ENCODE measurements at regions not wholly inside any gene's neighbourhood (a gene's known extent, or its start where the extent isn't known, plus 50 kb on each side); places are given as distances from the start of the nearest gene placed in this dataset.

DNA sequence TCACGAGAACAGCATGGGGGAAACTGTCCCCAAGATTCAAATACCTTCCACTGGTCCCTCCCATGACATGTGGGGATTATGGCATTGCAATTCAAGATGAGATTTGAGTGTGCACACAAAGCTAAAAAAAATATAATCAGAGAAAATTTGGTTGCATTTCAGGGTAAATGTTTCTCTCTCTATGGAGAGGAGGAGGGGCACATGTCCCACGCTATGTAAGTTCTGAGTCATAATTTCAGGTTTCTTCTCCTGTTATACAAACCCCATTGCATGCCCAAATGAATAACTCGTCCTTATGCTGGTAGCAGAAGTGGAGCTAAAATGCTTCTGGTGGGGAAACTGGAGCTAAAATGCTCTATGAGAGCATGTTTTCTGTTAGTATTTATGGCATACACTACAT lies 209.7 kb upstream of the DCBLD2 start:
- no peak overlapping the region for H3K4me3 ChIP-seq (ENCODE audit: low read length in 2 of 2)
- H4K8ac ChIP-seq (ENCODE audit: low read depth, low read length): no peak overlapping the region
- no peaks in the 10 kb centered on the region for H3K4me1 ChIP-seq (ENCODE audit: control insufficient read depth in 2 of 2, insufficient read depth in 1 of 2, low read depth in 1 of 2, low read length in 2 of 2)
- no peak overlapping the region for H3K4ac ChIP-seq (ENCODE audit: low read length)
- H2BK5ac ChIP-seq (ENCODE audit: low read length): no peak overlapping the region
- no peak overlapping the region for H3K18ac ChIP-seq (ENCODE audit: low read length)
- H3K27ac ChIP-seq (replicated peaks; ENCODE audit: low read length): no peak overlapping the region
- H3K4me2 ChIP-seq (ENCODE audit: insufficient read depth, low read length, poor library complexity, severe bottlenecking): no peak overlapping the region
- no peak overlapping the region for H4K91ac ChIP-seq (ENCODE audit: low read depth, low read length, poor library complexity)
- H3K79me1 ChIP-seq (ENCODE audit: low read depth, low read length): no peaks in the 10 kb centered on the region
- H3K36me3 ChIP-seq (replicated peaks in 1 of 2; ENCODE audit: control insufficient read depth in 2 of 2, insufficient read depth in 2 of 2, low read length in 2 of 2): no peaks in the 10 kb centered on the region
- no peak for DNase-seq (ENCODE audit: low spot score)
- H2AK5ac ChIP-seq (ENCODE audit: low read depth, low read length): no peak overlapping the region
- peaks cover 0 to 2% of the 10 kb centered on the region in 2 donors for H3K9me3 ChIP-seq (replicated peaks in 1 of 2; ENCODE audit: control insufficient read depth in 2 of 2, insufficient read depth in 1 of 2, low read depth in 1 of 2, low read length in 2 of 2)
- no peak overlapping the region for H3K23ac ChIP-seq (ENCODE audit: low read depth, low read length, poor library complexity)
- no CpG with 5 or more reads among the region's 3 CpGs for WGBS, 2 donors (ENCODE audit: extremely low coverage in 2 of 2, insufficient read length in 2 of 2, insufficient replicate concordance in 1 of 2)
- H3K9ac ChIP-seq (ENCODE audit: low read depth, low read length, poor library complexity): no peak overlapping the region
- H3K27me3 ChIP-seq (ENCODE audit: control insufficient read depth in 3 of 3, insufficient read depth in 3 of 3, low read depth in 1 of 3, low read length in 3 of 3): no peaks in the 10 kb centered on the region
- H2BK120ac ChIP-seq (ENCODE audit: low read depth, low read length): no peak overlapping the region
- H3K14ac ChIP-seq (ENCODE audit: low read length): no peak overlapping the region
- H2BK15ac ChIP-seq (ENCODE audit: low read length): no peak overlapping the region
- no peak overlapping the region for H2AFZ ChIP-seq (ENCODE audit: low read length)
- H2BK12ac ChIP-seq (ENCODE audit: low read length): no peak overlapping the region

DNA sequence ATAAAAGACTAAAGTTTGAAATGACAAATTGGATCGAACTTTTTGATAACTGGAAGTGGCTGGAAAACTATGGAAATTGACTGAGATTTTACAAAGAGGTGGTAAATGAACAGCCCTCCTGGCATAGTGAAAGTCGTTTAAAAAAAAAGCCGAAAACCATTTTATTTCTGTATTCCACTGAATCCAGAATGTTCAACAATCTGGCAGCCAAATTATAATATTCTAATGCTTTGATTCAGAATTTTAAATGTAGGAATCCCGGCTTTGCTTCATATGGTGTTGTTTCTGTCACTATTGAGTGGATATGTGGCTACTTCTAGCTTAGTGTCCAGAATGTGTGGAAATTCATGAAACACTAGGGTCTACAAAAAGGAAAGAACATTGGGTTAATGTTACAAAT lies 208.9 kb upstream of the DCBLD2 start:
- Histone ChIP-seq H4K8ac (ENCODE audit: low read depth, low read length) (no peak overlapping the region), H3K18ac (ENCODE audit: low read length) (no peak overlapping the region), H3K9ac (ENCODE audit: low read depth, low read length, poor library complexity) (no peak overlapping the region), H2AK5ac (ENCODE audit: low read depth, low read length) (no peak overlapping the region), H2BK5ac (ENCODE audit: low read length) (no peak overlapping the region), H3K4me1 (ENCODE audit: control insufficient read depth in 2 of 2, insufficient read depth in 1 of 2, low read depth in 1 of 2, low read length in 2 of 2) (no peaks in the 10 kb centered on the region), H2BK120ac (ENCODE audit: low read depth, low read length) (no peak overlapping the region), H2BK15ac (ENCODE audit: low read length) (no peak overlapping the region), H2AFZ (ENCODE audit: low read length) (no peak overlapping the region), H4K91ac (ENCODE audit: low read depth, low read length, poor library complexity) (no peak overlapping the region), H2BK12ac (ENCODE audit: low read length) (no peak overlapping the region), H3K23ac (ENCODE audit: low read depth, low read length, poor library complexity) (no peak overlapping the region), H3K27me3 (ENCODE audit: control insufficient read depth in 3 of 3, insufficient read depth in 3 of 3, low read depth in 1 of 3, low read length in 3 of 3) (no peaks in the 10 kb centered on the region), H3K36me3 (replicated peaks in 1 of 2; ENCODE audit: control insufficient read depth in 2 of 2, insufficient read depth in 2 of 2, low read length in 2 of 2) (no peaks in the 10 kb centered on the region), H3K4me2 (ENCODE audit: insufficient read depth, low read length, poor library complexity, severe bottlenecking) (no peak overlapping the region), H3K14ac (ENCODE audit: low read length) (no peak overlapping the region), H3K27ac (replicated peaks; ENCODE audit: low read length) (no peak overlapping the region), H3K4ac (ENCODE audit: low read length) (no peak overlapping the region), H3K4me3 (ENCODE audit: low read length in 2 of 2) (no peak overlapping the region), H3K79me1 (ENCODE audit: low read depth, low read length) (no peaks in the 10 kb centered on the region), H3K9me3 (replicated peaks in 1 of 2; ENCODE audit: control insufficient read depth in 2 of 2, insufficient read depth in 1 of 2, low read depth in 1 of 2, low read length in 2 of 2) (peaks cover 0 to 2% of the 10 kb centered on the region in 2 donors)
- no peak for DNase-seq (ENCODE audit: low spot score)
- no CpG with 5 or more reads among the region's 4 CpGs for WGBS, 2 donors (ENCODE audit: extremely low coverage in 2 of 2, insufficient read length in 2 of 2, insufficient replicate concordance in 1 of 2)

DNA sequence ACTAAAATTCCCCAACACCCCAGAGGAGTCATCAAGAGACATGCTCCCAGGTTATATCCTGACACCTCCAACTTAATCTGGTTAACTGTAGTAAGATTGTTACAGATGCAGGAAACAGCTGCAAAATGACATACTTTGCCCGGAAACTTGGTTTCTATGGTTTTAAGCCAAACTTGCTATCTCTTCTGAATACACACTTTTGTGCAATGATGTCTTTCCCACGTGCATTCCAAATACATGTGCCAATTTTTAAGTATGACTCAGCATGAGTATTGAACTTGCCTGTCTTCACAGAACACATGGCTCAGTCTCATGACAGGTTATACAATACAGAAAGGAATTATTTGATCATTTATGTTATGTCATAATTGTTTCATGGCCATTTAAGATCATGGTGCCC lies 207.0 kb upstream of the DCBLD2 start:
- WGBS, 2 donors (ENCODE audit: extremely low coverage in 2 of 2, insufficient read length in 2 of 2, insufficient replicate concordance in 1 of 2): no CpG with 5 or more reads among the region's 2 CpGs
- H2BK120ac ChIP-seq (ENCODE audit: low read depth, low read length): no peak overlapping the region
- H3K36me3 ChIP-seq (replicated peaks in 1 of 2; ENCODE audit: control insufficient read depth in 2 of 2, insufficient read depth in 2 of 2, low read length in 2 of 2): no peaks in the 10 kb centered on the region

DNA sequence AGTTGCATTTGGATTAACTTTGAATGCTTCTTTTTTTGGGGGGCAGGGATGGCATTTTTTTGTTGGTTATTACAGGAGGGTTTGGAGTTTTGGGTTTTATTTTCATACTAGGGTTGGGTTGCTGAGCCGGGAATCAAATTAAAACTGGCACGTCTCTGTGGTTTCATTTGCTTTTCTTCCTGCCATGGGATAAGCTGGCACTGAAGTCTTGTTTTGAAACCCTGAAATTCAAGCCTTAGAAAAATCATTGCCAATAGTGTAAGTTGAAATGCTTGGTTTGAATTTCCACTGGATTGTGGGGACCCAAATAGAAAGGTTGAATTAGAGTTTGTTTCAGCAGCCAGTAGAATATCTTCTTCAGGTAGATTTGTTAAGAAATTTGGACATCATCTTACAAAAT lies 193.1 kb upstream of the DCBLD2 start:
- no peak overlapping the region for H3K9ac ChIP-seq (ENCODE audit: low read depth, low read length, poor library complexity)
- no peak overlapping the region for H3K27ac ChIP-seq (replicated peaks; ENCODE audit: low read length)
- no CpG with 5 or more reads among the region's 2 CpGs for WGBS, 2 donors (ENCODE audit: extremely low coverage in 2 of 2, insufficient read length in 2 of 2, insufficient replicate concordance in 1 of 2)
- H3K27me3 ChIP-seq (ENCODE audit: control insufficient read depth in 3 of 3, insufficient read depth in 3 of 3, low read depth in 1 of 3, low read length in 3 of 3): no peaks in the 10 kb centered on the region
- no peak overlapping the region for H2BK5ac ChIP-seq (ENCODE audit: low read length)
- no peak overlapping the region for H2BK15ac ChIP-seq (ENCODE audit: low read length)
- no peak overlapping the region for H3K18ac ChIP-seq (ENCODE audit: low read length)
- no peak overlapping the region for H2BK12ac ChIP-seq (ENCODE audit: low read length)
- no peak overlapping the region for H3K23ac ChIP-seq (ENCODE audit: low read depth, low read length, poor library complexity)
- H3K4me2 ChIP-seq (ENCODE audit: insufficient read depth, low read length, poor library complexity, severe bottlenecking): no peak overlapping the region
- no peak overlapping the region for H2BK120ac ChIP-seq (ENCODE audit: low read depth, low read length)
- H3K36me3 ChIP-seq (replicated peaks in 1 of 2; ENCODE audit: control insufficient read depth in 2 of 2, insufficient read depth in 2 of 2, low read length in 2 of 2): no peaks in the 10 kb centered on the region
- H3K4me1 ChIP-seq (ENCODE audit: control insufficient read depth in 2 of 2, insufficient read depth in 1 of 2, low read depth in 1 of 2, low read length in 2 of 2): no peaks in the 10 kb centered on the region
- no peak overlapping the region for H4K8ac ChIP-seq (ENCODE audit: low read depth, low read length)
- H4K91ac ChIP-seq (ENCODE audit: low read depth, low read length, poor library complexity): no peak overlapping the region
- no peak for DNase-seq (ENCODE audit: low spot score)
- H3K4me3 ChIP-seq (ENCODE audit: low read length in 2 of 2): no peak overlapping the region
- no peak overlapping the region for H3K4ac ChIP-seq (ENCODE audit: low read length)
- no peak overlapping the region for H2AK5ac ChIP-seq (ENCODE audit: low read depth, low read length)
- H2AFZ ChIP-seq (ENCODE audit: low read length): no peak overlapping the region
- no peaks in the 10 kb centered on the region for H3K79me1 ChIP-seq (ENCODE audit: low read depth, low read length)
- no peaks in the 10 kb centered on the region for H3K9me3 ChIP-seq (replicated peaks in 1 of 2; ENCODE audit: control insufficient read depth in 2 of 2, insufficient read depth in 1 of 2, low read depth in 1 of 2, low read length in 2 of 2)
- no peak overlapping the region for H3K14ac ChIP-seq (ENCODE audit: low read length)

More for the DNA sequence above, 207.0 kb upstream of the DCBLD2 start:
- no peak overlapping the region for H3K4me2 ChIP-seq (ENCODE audit: insufficient read depth, low read length, poor library complexity, severe bottlenecking)
- DNase-seq (ENCODE audit: low spot score): no peak
- H3K14ac ChIP-seq (ENCODE audit: low read length): no peak overlapping the region
- peaks cover 0 to 2% of the 10 kb centered on the region in 2 donors for H3K9me3 ChIP-seq (replicated peaks in 1 of 2; ENCODE audit: control insufficient read depth in 2 of 2, insufficient read depth in 1 of 2, low read depth in 1 of 2, low read length in 2 of 2)
- H3K4me1 ChIP-seq (ENCODE audit: control insufficient read depth in 2 of 2, insufficient read depth in 1 of 2, low read depth in 1 of 2, low read length in 2 of 2): no peaks in the 10 kb centered on the region
- H3K79me1 ChIP-seq (ENCODE audit: low read depth, low read length): no peaks in the 10 kb centered on the region
- H3K4ac ChIP-seq (ENCODE audit: low read length): no peak overlapping the region
- no peak overlapping the region for H3K9ac ChIP-seq (ENCODE audit: low read depth, low read length, poor library complexity)
- no peak overlapping the region for H2BK5ac ChIP-seq (ENCODE audit: low read length)
- no peak overlapping the region for H4K8ac ChIP-seq (ENCODE audit: low read depth, low read length)
- no peak overlapping the region for H2AK5ac ChIP-seq (ENCODE audit: low read depth, low read length)
- H2AFZ ChIP-seq (ENCODE audit: low read length): no peak overlapping the region
- no peak overlapping the region for H3K4me3 ChIP-seq (ENCODE audit: low read length in 2 of 2)
- no peak overlapping the region for H3K27ac ChIP-seq (replicated peaks; ENCODE audit: low read length)
- H2BK15ac ChIP-seq (ENCODE audit: low read length): no peak overlapping the region
- no peak overlapping the region for H3K23ac ChIP-seq (ENCODE audit: low read depth, low read length, poor library complexity)
- H3K27me3 ChIP-seq (ENCODE audit: control insufficient read depth in 3 of 3, insufficient read depth in 3 of 3, low read depth in 1 of 3, low read length in 3 of 3): no peaks in the 10 kb centered on the region
- no peak overlapping the region for H3K18ac ChIP-seq (ENCODE audit: low read length)
- H4K91ac ChIP-seq (ENCODE audit: low read depth, low read length, poor library complexity): no peak overlapping the region
- no peak overlapping the region for H2BK12ac ChIP-seq (ENCODE audit: low read length)
